BLaER1 treated with 17β-estradiol and CSF1 and Interleukin-3, amounts not matched to agents 10 nM and 100 nM (cell line): ENCODE measurements at regions not wholly inside any gene's neighbourhood (a gene's known extent, or its start where the extent isn't known, plus 50 kb on each side); places are given as distances from the start of the nearest gene placed in this dataset.
A peak's percentile ranks its signal among the peaks of the same experiment; 100 is the strongest.
"Not testable (repeated sequence)": the region's sequence is repeated elsewhere in the genome, so short reads cannot be mapped to it uniquely, and the experiment has no call there.

Source experiments
- H3K27ac ChIP-seq, 11 experiments: shearing (Covaris generic); formaldehyde crosslinking; 2 replicates each; pipeline ENCODE4 v1.8.1; 2022
- H3K27me3 ChIP-seq, 11 experiments: shearing (Covaris generic); formaldehyde crosslinking; 2 replicates each; pipeline ENCODE4 v1.8.1; 2022
- H3K36me3 ChIP-seq, 11 experiments: shearing (Covaris generic); formaldehyde crosslinking; 2 replicates each; pipeline ENCODE4 v1.8.1; 2022
- H3K4me1 ChIP-seq, 10 experiments: shearing (Covaris generic); formaldehyde crosslinking; 2 replicates each; pipeline ENCODE4 v1.8.1; 2022
- H3K4me2 ChIP-seq, 11 experiments: shearing (Covaris generic); formaldehyde crosslinking; 2 replicates each; pipeline ENCODE4 v1.8.1; 2022
- H3K4me3 ChIP-seq, 10 experiments: shearing (Covaris generic); formaldehyde crosslinking; 2 replicates each; pipeline ENCODE4 v1.8.1; 2022
- H3K9ac ChIP-seq, 11 experiments: shearing (Covaris generic); formaldehyde crosslinking; 2 replicates each; pipeline ENCODE4 v1.8.1; 2022
- H3K9me3 ChIP-seq, 11 experiments: shearing (Covaris generic); formaldehyde crosslinking; replicated peaks in 1 of 11; 2 replicates each; pipeline ENCODE4 v1.8.1; 2022
- H4K20me1 ChIP-seq, 11 experiments: shearing (Covaris generic); formaldehyde crosslinking; 2 replicates each; pipeline ENCODE4 v1.8.1; 2022
- Cebpa-rat ChIP-seq, 11 experiments: shearing (Covaris generic); IDR thresholded peaks; 2 replicates each; pipeline ENCODE4 v1.8.1; 2022

DNA sequence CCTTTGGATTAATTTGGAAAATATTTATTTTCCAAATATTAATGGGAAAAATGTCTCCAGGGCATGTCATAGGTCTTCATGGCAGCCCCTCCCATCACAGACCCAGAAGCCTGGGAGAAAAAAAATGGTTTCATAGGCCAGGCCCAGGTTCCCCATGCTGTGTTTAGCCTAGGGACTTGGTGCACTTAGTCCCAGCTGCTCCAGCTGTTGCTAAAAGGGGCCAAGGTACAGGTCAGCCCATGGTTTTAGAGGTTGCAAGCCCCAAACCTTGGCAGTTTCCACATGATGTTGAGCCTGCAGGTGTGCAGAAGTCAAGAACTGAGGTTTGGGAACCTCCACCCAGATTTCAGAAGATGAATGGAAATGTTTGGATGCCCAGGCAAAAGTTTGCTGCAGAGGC, 309.6 kb downstream of the SOCS6 start:
- Histone ChIP-seq H3K27me3 (no peaks in the 10 kb centered on the region), H3K9me3 (no peaks in the 10 kb centered on the region)

DNA sequence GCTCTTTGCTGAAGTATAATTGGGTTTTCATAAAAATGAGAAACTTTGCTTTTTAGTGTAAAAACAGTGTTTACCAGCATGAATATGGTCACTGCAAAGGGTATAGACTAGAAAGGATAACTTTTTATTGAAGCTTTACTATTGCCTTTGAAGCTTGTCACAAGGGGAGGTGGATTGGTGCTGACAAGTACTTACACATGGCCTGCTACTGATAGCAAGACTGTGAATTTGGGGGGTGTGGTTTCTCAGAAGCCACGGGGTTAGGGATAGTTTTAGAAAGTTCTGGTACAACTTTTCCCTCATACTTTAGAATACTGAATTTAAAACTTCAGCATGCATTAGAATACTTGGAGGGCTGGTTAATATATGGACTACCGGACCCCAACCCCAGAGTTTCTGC, 294.1 kb downstream of the SOCS6 start:
- Histone ChIP-seq H3K4me1 (no peaks in the 10 kb centered on the region), H3K4me2 (no peak overlapping the region), H3K27ac (no peak overlapping the region), H3K4me3 (no peak overlapping the region), H3K27me3 (no peaks in the 10 kb centered on the region), H3K9ac (no peak overlapping the region), H3K9me3 (peaks cover 5 to 21% (median 11%) of the 10 kb centered on the region in 11 experiments; a peak in 13 of 22 replicates), H4K20me1 (no peaks in the 10 kb centered on the region), H3K36me3 (no peaks in the 10 kb centered on the region)
- no peak for TF ChIP-seq Cebpa-rat (IDR thresholded peaks at IDR 0.05)

More for the DNA sequence above, 309.6 kb downstream of the SOCS6 start:
- Histone ChIP-seq H3K27ac (no peak overlapping the region), H3K9ac (no peak overlapping the region), H3K4me1 (peaks cover 0 to 6% (median 0%) of the 10 kb centered on the region in 10 experiments; a peak in 2 of 20 replicates), H4K20me1 (no peaks in the 10 kb centered on the region), H3K4me2 (no peak overlapping the region), H3K4me3 (no peak overlapping the region), H3K36me3 (no peaks in the 10 kb centered on the region)
- no peak for TF ChIP-seq Cebpa-rat (IDR thresholded peaks at IDR 0.05)

DNA sequence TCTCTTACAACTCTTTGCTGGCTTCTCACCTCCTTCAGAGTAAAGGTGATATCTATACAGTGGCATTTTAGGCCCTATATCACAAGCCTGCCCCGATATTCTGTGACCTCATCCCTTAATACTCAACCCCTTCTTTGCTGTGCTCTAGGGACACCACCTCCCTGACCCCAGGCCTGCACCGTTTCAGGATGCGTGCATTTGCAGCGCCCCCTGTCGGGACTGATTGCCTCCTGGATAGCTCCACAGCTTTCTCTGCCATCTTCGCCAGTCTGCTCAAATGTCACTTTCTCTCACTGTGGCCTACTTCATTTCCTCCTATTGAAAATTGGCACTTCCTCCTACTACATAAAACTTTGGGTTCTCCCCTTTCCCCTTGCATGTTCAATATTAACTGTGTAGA, 289.6 kb downstream of the SOCS6 start:
- H3K4me3 ChIP-seq, result no peak overlapping the region
- no peaks in the 10 kb centered on the region for H3K27me3 ChIP-seq
- H3K9me3 ChIP-seq, result peaks cover 0 to 6% (median 0%) of the 10 kb centered on the region in 11 experiments; a peak in 2 of 22 replicates
- no peak for TF ChIP-seq Cebpa-rat (IDR thresholded peaks at IDR 0.05)
- H4K20me1 ChIP-seq, result no peaks in the 10 kb centered on the region
- no peaks in the 10 kb centered on the region for H3K36me3 ChIP-seq
- no peak overlapping the region for H3K27ac ChIP-seq
- H3K4me1 ChIP-seq, result peaks cover 0 to 5% (median 0%) of the 10 kb centered on the region in 10 experiments; a peak in 2 of 20 replicates
- no peak overlapping the region for H3K9ac ChIP-seq
- no peak overlapping the region for H3K4me2 ChIP-seq

DNA sequence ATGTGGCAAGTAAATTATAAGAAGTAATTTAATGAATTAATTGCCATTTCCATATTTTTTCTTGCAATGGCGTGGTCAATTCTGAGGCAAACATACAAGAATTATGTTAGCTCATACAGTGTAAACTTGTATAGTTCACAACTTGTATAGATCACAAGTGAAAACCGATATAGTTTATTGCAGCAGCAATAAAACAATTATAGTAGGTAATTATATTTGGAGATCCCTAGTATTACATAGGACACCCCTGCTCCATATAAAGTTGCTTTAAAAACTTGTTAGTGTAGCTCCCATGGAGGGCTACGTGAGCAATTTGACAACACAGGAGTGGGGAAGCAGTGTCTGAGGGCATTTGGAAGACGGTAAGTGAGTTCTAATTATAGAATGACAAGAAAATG, 288.2 kb downstream of the SOCS6 start:
- no peak for TF ChIP-seq Cebpa-rat (IDR thresholded peaks at IDR 0.05)

DNA sequence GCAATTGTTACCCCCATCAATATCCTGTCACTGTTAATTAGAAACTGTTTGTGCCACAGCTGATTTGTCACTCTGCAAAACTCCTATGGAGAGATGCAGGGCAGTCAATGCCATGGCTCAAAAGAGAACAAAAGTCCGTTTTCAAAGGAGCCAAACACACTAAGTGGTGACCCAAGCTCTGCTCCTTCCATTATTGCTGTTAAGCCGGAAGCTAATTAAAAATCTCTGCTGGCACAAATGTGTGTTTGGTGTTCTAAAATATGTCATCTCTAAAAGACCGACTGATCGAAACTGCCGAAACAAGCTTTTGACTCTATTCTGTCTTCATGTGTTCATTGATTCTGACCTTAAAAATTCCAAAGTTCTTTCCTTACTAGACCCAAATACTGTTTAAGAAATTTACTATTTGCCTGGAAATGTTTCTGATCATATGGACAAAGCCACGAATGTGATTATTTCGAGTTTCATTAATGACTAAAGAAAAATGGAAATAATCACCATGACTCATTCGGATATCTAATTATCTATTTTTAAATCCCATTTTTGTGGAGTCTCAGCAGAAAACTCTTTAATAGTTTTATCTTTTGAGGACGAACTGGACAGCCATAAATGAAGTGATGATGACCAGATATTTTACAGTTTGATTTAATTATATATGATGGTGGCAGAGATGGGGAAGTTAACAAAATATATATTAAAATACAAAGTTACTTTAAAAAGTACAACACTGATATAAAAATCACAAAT, 287.6 kb downstream of the SOCS6 start:
- Histone ChIP-seq H3K9me3 (peaks cover 0 to 6% (median 0%) of the 10 kb centered on the region in 11 experiments; a peak in 2 of 22 replicates), H3K4me3 (no peak overlapping the region), H3K27ac (no peak overlapping the region), H3K4me2 (no peak overlapping the region), H3K36me3 (no peaks in the 10 kb centered on the region), H3K9ac (no peak overlapping the region), H3K27me3 (no peaks in the 10 kb centered on the region), H3K4me1 (peaks cover 0 to 5% (median 0%) of the 10 kb centered on the region in 10 experiments; a peak in 2 of 20 replicates), H4K20me1 (no peaks in the 10 kb centered on the region)
- TF ChIP-seq Cebpa-rat (IDR thresholded peaks at IDR 0.05), result no peak

More for the DNA sequence above, 288.2 kb downstream of the SOCS6 start:
- Histone ChIP-seq H3K36me3 (no peaks in the 10 kb centered on the region), H3K9me3 (peaks cover 0 to 6% (median 0%) of the 10 kb centered on the region in 11 experiments; a peak in 2 of 22 replicates), H3K4me2 (no peak overlapping the region), H3K27ac (no peak overlapping the region), H4K20me1 (no peaks in the 10 kb centered on the region), H3K27me3 (no peaks in the 10 kb centered on the region), H3K9ac (no peak overlapping the region), H3K4me3 (no peak overlapping the region), H3K4me1 (peaks cover 0 to 5% (median 0%) of the 10 kb centered on the region in 10 experiments; a peak in 2 of 20 replicates)

DNA sequence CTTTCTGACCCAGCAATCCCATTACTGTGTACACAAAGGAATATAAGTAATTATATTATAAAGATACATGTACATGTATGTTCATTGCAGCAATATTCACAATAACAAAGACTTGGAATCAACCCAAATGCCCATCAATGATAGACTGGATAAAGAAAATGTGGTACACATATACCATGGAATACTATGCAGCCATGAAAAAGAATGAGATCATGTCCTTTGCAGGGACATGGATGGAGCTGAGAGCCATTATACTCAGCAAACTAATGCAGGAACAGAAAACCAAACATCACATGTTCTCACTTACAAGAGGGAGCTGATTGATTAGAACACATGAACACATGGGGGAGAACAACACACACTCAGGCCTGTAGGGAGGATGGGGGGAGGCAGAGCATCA, 286.1 kb downstream of the SOCS6 start:
- H3K27ac ChIP-seq, H3K4me2 ChIP-seq, H3K9me3 ChIP-seq, H4K20me1 ChIP-seq, H3K27me3 ChIP-seq, H3K4me1 ChIP-seq, H3K36me3 ChIP-seq, H3K4me3 ChIP-seq, H3K9ac ChIP-seq: not testable (repeated sequence)

DNA sequence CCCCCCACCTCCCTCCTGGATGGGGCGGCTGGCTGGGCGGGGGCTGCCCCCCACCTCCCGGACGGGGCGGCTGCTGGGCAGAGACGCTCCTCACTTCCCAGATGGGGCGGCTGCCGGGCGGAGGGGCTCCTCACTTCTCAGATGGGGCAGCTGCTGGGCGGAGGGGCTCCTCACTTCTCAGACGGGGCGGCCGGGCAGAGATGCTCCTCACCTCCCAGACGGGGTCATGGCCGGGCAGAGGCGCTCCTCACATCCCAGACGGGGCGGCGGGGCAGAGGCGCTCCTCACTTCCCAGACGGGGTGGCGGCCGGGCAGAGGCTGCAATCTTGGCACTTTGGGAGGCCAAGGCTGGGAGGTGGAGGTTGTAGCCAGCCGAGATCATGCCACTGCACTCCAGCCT, 280.8 kb downstream of the SOCS6 start:
- not testable (repeated sequence) for H3K9ac ChIP-seq, H3K36me3 ChIP-seq, H3K4me3 ChIP-seq, H3K27ac ChIP-seq, H3K9me3 ChIP-seq, H3K27me3 ChIP-seq, H3K4me2 ChIP-seq, H3K4me1 ChIP-seq, H4K20me1 ChIP-seq

DNA sequence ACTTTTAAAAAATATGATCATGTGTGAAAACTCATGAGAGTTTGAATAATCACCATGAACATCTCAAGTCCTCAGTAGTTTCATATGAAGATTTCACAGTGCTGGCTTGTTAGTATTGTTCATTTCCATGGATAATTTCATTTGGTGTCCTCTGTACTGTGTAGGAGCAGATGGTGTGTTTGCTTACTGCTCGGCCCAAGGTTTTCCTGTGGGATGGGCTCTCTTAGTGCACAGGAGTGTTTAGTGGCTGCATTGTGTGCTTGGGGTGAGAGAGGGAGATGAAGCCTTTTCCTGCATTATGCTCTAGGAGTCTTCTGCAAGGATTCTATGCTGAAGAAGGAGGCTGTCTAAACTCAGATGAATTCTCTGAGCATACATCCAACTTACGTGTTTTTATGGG, 270.6 kb downstream of the SOCS6 start:
- no peaks in the 10 kb centered on the region for H3K9me3 ChIP-seq
- H3K36me3 ChIP-seq, result no peaks in the 10 kb centered on the region
- no peaks in the 10 kb centered on the region for H3K27me3 ChIP-seq
- no peak overlapping the region for H3K4me2 ChIP-seq
- H3K27ac ChIP-seq, result no peak overlapping the region
- peaks cover 0 to 15% (median 4%) of the 10 kb centered on the region in 10 experiments; a peak in 7 of 20 replicates for H3K4me1 ChIP-seq
- TF ChIP-seq Cebpa-rat (IDR thresholded peaks at IDR 0.05), result no peak
- H4K20me1 ChIP-seq, result no peaks in the 10 kb centered on the region
- no peak overlapping the region for H3K9ac ChIP-seq
- no peak overlapping the region for H3K4me3 ChIP-seq

DNA sequence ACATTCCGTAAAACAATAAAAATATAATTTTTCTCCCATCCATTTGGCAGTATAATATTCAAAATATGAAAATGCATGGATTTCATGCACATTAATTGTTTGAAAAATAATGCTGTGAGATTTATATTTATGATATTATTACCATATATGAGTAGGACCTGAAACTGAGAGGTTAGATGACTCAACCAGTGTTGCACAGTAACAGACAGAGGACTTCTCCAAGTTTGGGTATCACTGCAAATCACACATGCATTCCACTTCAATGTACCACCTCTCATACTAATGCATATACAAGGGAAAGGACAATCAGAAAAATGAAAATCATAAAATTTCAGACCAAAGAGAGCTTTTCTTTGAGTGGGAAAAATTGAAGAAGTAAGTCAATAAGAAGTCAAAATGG, 269.5 kb downstream of the SOCS6 start:
- peaks cover 6 to 26% (median 10%) of the 10 kb centered on the region in 10 experiments; a peak in 17 of 20 replicates for H3K4me1 ChIP-seq
- H3K9ac ChIP-seq, result no peak overlapping the region
- TF ChIP-seq Cebpa-rat (IDR thresholded peaks at IDR 0.05), result no peak
- H3K36me3 ChIP-seq, result no peaks in the 10 kb centered on the region
- no peaks in the 10 kb centered on the region for H3K9me3 ChIP-seq
- H3K4me2 ChIP-seq, result no peak overlapping the region
- H3K4me3 ChIP-seq, result no peak overlapping the region
- no peak overlapping the region for H3K27ac ChIP-seq
- no peaks in the 10 kb centered on the region for H3K27me3 ChIP-seq
- H4K20me1 ChIP-seq, result no peaks in the 10 kb centered on the region

DNA sequence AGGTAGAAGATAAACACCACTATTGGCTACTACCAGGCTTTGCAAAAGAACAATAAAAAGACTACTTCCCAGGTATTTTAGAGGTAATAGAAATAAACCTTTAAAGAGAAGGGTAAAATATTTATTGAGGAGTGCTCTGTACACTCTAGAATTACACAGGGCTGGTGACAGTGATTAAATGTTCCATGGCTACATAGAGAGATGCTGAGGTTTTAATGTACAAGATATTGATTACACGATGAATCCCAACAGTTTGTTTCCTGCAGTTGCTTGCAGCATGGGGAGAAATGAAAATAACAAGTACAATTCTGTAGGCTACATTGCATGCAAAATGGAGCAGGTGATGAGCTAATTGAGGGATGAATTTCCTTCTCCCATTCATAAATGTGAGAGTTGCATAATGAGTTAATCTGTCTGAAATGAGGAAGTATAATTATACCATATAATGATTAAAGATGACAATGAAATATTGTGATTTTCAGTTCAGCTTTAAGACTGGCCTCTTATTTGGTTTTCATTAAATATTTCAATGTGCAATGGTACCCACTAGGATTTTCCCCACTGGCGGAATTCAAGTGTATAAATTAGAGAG, 266.1 kb downstream of the SOCS6 start:
- H3K9ac ChIP-seq, result no peak overlapping the region
- no peak overlapping the region for H3K4me3 ChIP-seq
- no peaks in the 10 kb centered on the region for H3K27me3 ChIP-seq
- no peaks in the 10 kb centered on the region for H3K36me3 ChIP-seq
- no peaks in the 10 kb centered on the region for H4K20me1 ChIP-seq
- H3K27ac ChIP-seq, result no peak overlapping the region
- peak overlapping the region in 5 of 11 experiments; percentile 22 to 51 (median 40); a peak in 6 of 22 replicates for H3K4me2 ChIP-seq
- H3K9me3 ChIP-seq, result 0 out of 22 replicates have a peak, but pooled peaks cover 0 to 4% (median 0%) of the 10 kb centered on the region in 11 experiments
- no peak for TF ChIP-seq Cebpa-rat (IDR thresholded peaks at IDR 0.05)
- H3K4me1 ChIP-seq, result peaks cover 6 to 34% (median 16%) of the 10 kb centered on the region in 10 experiments; a peak in 18 of 20 replicates
